Liver (tissue), 3 donors: ENCODE measurements at regions not wholly inside any gene's neighbourhood (a gene's known extent, or its start where the extent isn't known, plus 50 kb on each side); places are given as distances from the start of the nearest gene placed in this dataset.

Experiments used
- CTCF ChIP-seq: fragments of 150-350 bp; IDR thresholded peaks from 2 replicates; pipeline ENCODE4 v1.5.1; 2017; ENCODE audit warnings: improper control_type of control experiment, low read depth, low read length; ENCODE audit not compliant: missing input control
- EGR1 ChIP-seq, 2 donors: IDR thresholded peaks; 2 replicates each; pipeline ENCODE4 v1.6.1; 2016 to 2018; ENCODE audit warnings: antibody characterized with exemption in 2 of 2, low read depth in 2 of 2
- HNF4G ChIP-seq: IDR thresholded peaks from 2 replicates; pipeline ENCODE4 v1.6.1; 2016; ENCODE audit warnings: antibody characterized with exemption
- JUND ChIP-seq, 2 donors: IDR thresholded peaks; 2 replicates each; pipeline ENCODE4 v1.6.1; 2016; ENCODE audit warnings: antibody characterized with exemption in 2 of 2
- MAX ChIP-seq: IDR thresholded peaks from 2 replicates; pipeline ENCODE4 v1.6.1; 2016; ENCODE audit warnings: antibody characterized with exemption
- TAF1 ChIP-seq: conservative IDR thresholded peaks from 2 replicates; pipeline ENCODE4 v1.6.1; 2016; ENCODE audit warnings: antibody characterized with exemption, mild to moderate bottlenecking
- YY1 ChIP-seq: IDR thresholded peaks from 2 replicates; pipeline ENCODE4 v1.6.1; 2016; ENCODE audit warnings: antibody characterized with exemption, mild to moderate bottlenecking
- TF ChIP-seq, protein P1 (sequence below): IDR thresholded peaks from 2 replicates; pipeline ENCODE4 v1.6.1; 2016; ENCODE audit warnings: antibody characterized with exemption, mild to moderate bottlenecking
- donor health status: healthy.
- donor health status: healthy.

DNA sequence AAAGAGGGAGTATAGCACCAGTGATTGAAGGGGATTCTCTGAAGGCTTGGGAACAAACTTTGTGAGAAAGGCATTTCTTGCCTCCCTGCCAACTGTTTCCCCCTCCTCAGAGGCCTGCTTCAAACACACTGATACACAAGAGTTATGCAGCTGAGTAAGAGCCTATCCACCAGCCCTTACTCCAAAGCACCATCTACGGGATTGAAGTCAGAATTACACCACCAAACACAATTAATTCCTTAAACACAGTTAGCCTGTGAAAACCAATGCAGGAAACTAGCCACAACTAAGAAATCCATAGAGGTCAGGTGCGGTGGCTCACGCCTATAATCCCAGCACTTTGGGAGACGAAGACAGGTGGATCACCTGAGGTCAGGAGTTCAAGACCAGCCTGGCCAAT is 138.3 kb downstream of the SHCBP1 start:
- TF ChIP-seq CTCF, result no peak
- TF ChIP-seq, protein P1, sequence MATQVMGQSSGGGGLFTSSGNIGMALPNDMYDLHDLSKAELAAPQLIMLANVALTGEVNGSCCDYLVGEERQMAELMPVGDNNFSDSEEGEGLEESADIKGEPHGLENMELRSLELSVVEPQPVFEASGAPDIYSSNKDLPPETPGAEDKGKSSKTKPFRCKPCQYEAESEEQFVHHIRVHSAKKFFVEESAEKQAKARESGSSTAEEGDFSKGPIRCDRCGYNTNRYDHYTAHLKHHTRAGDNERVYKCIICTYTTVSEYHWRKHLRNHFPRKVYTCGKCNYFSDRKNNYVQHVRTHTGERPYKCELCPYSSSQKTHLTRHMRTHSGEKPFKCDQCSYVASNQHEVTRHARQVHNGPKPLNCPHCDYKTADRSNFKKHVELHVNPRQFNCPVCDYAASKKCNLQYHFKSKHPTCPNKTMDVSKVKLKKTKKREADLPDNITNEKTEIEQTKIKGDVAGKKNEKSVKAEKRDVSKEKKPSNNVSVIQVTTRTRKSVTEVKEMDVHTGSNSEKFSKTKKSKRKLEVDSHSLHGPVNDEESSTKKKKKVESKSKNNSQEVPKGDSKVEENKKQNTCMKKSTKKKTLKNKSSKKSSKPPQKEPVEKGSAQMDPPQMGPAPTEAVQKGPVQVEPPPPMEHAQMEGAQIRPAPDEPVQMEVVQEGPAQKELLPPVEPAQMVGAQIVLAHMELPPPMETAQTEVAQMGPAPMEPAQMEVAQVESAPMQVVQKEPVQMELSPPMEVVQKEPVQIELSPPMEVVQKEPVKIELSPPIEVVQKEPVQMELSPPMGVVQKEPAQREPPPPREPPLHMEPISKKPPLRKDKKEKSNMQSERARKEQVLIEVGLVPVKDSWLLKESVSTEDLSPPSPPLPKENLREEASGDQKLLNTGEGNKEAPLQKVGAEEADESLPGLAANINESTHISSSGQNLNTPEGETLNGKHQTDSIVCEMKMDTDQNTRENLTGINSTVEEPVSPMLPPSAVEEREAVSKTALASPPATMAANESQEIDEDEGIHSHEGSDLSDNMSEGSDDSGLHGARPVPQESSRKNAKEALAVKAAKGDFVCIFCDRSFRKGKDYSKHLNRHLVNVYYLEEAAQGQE, result no peak
- TF ChIP-seq HNF4G, result no peak
- no peak for TF ChIP-seq JUND (IDR thresholded peaks at IDR 0.05)
- no peak for TF ChIP-seq EGR1 (IDR thresholded peaks at IDR 0.05; ENCODE audit: low read depth in 2 of 2)
- no peak for TF ChIP-seq MAX
- no peak for TF ChIP-seq YY1
- TF ChIP-seq TAF1, result no peak
